Tibial nerve (tissue), 4 donors: ENCODE measurements at regions not wholly inside any gene's neighbourhood (a gene's known extent, or its start where the extent isn't known, plus 50 kb on each side); places are given as distances from the start of the nearest gene placed in this dataset.

Experiments used
- CTCF ChIP-seq, 5 experiments: fragments of 200-600 bp in 3 of 5; fragments of 450-650 bp in 2 of 5; sonication (generic) in 3 of 5; IDR thresholded peaks; one replicate each; pipeline ENCODE4 v1.5.1; 2016 to 2019; ENCODE audit warnings: antibody characterized with exemption in 5 of 5, mild to moderate bottlenecking in 3 of 5, moderate library complexity in 2 of 5
- EP300 ChIP-seq, 2 donors: sonication (generic); formaldehyde crosslinking; IDR thresholded peaks; one replicate each; pipeline ENCODE4 v1.6.1; 2017; ENCODE audit warnings: antibody characterized with exemption in 2 of 2, mild to moderate bottlenecking in 1 of 2
- POLR2A ChIP-seq, 2 donors: fragments of 450-650 bp; IDR thresholded peaks; one replicate each; pipeline ENCODE4 v1.6.1; 2017; ENCODE audit warnings: antibody characterized with exemption in 2 of 2, mild to moderate bottlenecking in 2 of 2, moderate library complexity in 2 of 2

GRCh38 chr7:126215785-126216184, 1037.0 kb downstream of the GRM8 start:
- TF ChIP-seq POLR2A (IDR thresholded peaks at IDR 0.05) (no peak), CTCF (IDR thresholded peaks at IDR 0.05) (no peak), EP300 (IDR thresholded peaks at IDR 0.05) (no peak)
